Keratinocyte (primary cell): ENCODE measurements at regions not wholly inside any gene's neighbourhood (a gene's known extent, or its start where the extent isn't known, plus 50 kb on each side); places are given as distances from the start of the nearest gene placed in this dataset.

Experiments
- DNase-seq: peaks from one replicate; pipeline ENCODE4 v3.0.0-alpha.2; 2011; ENCODE audit warnings: low read depth, missing footprints, low spot score
- FAIRE-seq: peaks from 2 replicates; lab custom pipeline; 2011; peaks lifted over from hg19 to GRCh38; lab: Jason Lieb, UNC
- H2AFZ ChIP-seq: 2 replicates; pipeline ENCODE4 v1.6.0; 2012; ENCODE audit warnings: low read length, control low read depth, inconsistent platforms; ENCODE audit not compliant: control insufficient read depth
- H3K27ac ChIP-seq: 2 replicates; pipeline ENCODE4 v1.5.1; 2011; ENCODE audit warnings: low read length; ENCODE audit not compliant: control insufficient read depth, insufficient read depth
- H3K27me3 ChIP-seq: 3 replicates; pipeline ENCODE4 v1.6.0; 2011; ENCODE audit warnings: low read length; ENCODE audit not compliant: control insufficient read depth, insufficient read depth; ENCODE audit errors: extremely low read depth
- H3K36me3 ChIP-seq, 2 experiments: 2 replicates in 1 of 2; 3 replicates in 1 of 2; pipeline ENCODE4 v1.5.1; 2011; ENCODE audit warnings: low read length in 2 of 2, mild to moderate bottlenecking in 1 of 2; ENCODE audit not compliant: control insufficient read depth in 2 of 2, insufficient read depth in 2 of 2; ENCODE audit errors: extremely low read depth in 1 of 2
- H3K4me1 ChIP-seq: 3 replicates; pipeline ENCODE4 v1.5.1; 2011; ENCODE audit warnings: low read length; ENCODE audit not compliant: control insufficient read depth, insufficient read depth; ENCODE audit errors: extremely low read depth
- H3K4me2 ChIP-seq: 3 replicates; pipeline ENCODE4 v1.6.0; 2011; ENCODE audit warnings: low read depth, low read length; ENCODE audit not compliant: control insufficient read depth, insufficient read depth; ENCODE audit errors: extremely low read depth
- H3K4me3 ChIP-seq, 3 experiments: fragments of 200-600 bp in 1 of 3; sonication (generic) in 1 of 3; 2 replicates in 2 of 3; 3 replicates in 1 of 3; pipeline ENCODE4 v1.5.1; 2011 to 2016; ENCODE audit warnings: low read length in 3 of 3, mild to moderate bottlenecking in 3 of 3, control low read depth in 2 of 3, inconsistent platforms in 1 of 3, low read depth in 1 of 3, mixed read lengths in 1 of 3, mixed run types in 1 of 3, moderate library complexity in 1 of 3; ENCODE audit not compliant: control insufficient read depth in 2 of 3, insufficient read depth in 2 of 3; ENCODE audit errors: extremely low read depth in 1 of 3
- H3K79me2 ChIP-seq: 2 replicates; pipeline ENCODE4 v1.6.0; 2012; ENCODE audit warnings: low read length; ENCODE audit not compliant: control insufficient read depth, insufficient read depth
- H3K9ac ChIP-seq: 3 replicates; pipeline ENCODE4 v1.6.0; 2011; ENCODE audit warnings: low read length; ENCODE audit not compliant: control insufficient read depth, insufficient read depth; ENCODE audit errors: extremely low read depth
- H3K9me1 ChIP-seq: 3 replicates; pipeline ENCODE4 v1.6.0; 2011; ENCODE audit warnings: low read length; ENCODE audit not compliant: control insufficient read depth, insufficient read depth; ENCODE audit errors: extremely low read depth
- H3K9me3 ChIP-seq: 2 replicates; pipeline ENCODE4 v1.5.1; 2012; ENCODE audit warnings: low read depth, low read length; ENCODE audit not compliant: control insufficient read depth
- H4K20me1 ChIP-seq: 3 replicates; pipeline ENCODE4 v1.6.0; 2011; ENCODE audit warnings: low read length; ENCODE audit not compliant: control insufficient read depth, insufficient read depth; ENCODE audit errors: extremely low read depth
- CTCF ChIP-seq, 3 experiments: IDR thresholded peaks in 1 of 3; conservative IDR thresholded peaks in 1 of 3; optimal IDR thresholded peaks in 1 of 3; 2 replicates in 2 of 3; 3 replicates in 1 of 3; pipeline versions ENCODE3 to v1.5.1; 2011; ENCODE audit warnings: low read length in 3 of 3, mild to moderate bottlenecking in 3 of 3, moderate library complexity in 2 of 3, control low read depth in 1 of 3, inconsistent platforms in 1 of 3; ENCODE audit not compliant: insufficient read depth in 2 of 3; ENCODE audit errors: extremely low read depth in 1 of 3
- EZH2 ChIP-seq: IDR thresholded peaks from one replicate; pipeline ENCODE4 v1.6.1; 2012; ENCODE audit warnings: inconsistent platforms, mild to moderate bottlenecking, low read length, moderate library complexity
- dilution Hi-C: fragments of 300-500 bp; cut with MboI; formaldehyde crosslinking; loops from one replicate; pipeline ENCODE4 v1.7.0; 2020; ENCODE audit warnings: low sequenced_read_pairs; ENCODE audit not compliant: extremely low pct_ligation_motif_present

DNA sequence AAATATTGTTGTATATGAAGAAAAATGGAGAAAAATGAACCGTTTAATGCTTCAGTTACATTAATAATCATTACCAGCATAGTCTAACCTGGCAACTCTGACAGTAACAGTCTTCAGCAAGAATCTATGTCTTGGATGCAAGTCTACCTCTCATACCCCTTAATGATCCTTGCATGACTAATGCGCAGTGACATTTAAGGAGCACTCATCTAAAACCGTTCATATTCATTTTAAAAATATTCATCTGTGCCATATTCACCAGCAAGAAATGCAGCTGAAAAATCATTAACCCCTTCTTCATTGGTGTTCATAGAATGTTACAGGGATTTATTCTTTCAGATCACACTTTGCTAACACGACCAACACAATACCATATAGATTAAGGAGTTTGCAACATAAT lies 227.2 kb upstream of the ASCC3 start:
- H2AFZ ChIP-seq: no peak overlapping the region
- H3K4me2 ChIP-seq: no peak overlapping the region
- H3K9me1 ChIP-seq: no peaks in the 10 kb centered on the region
- no peaks in the 10 kb centered on the region for H4K20me1 ChIP-seq
- no peaks in the 10 kb centered on the region for H3K9me3 ChIP-seq
- TF ChIP-seq CTCF (optimal IDR thresholded peaks at IDR 0.05 in 1 of 3, IDR thresholded peaks at IDR 0.05 in 1 of 3, conservative IDR thresholded peaks at IDR 0.05 in 1 of 3; ENCODE audit: extremely low read depth in 1 of 3, insufficient read depth in 2 of 3, low read length in 3 of 3) (no peak), EZH2 (no peak)
- H3K36me3 ChIP-seq: no peaks in the 10 kb centered on the region
- no peak overlapping the region for H3K9ac ChIP-seq
- H3K27me3 ChIP-seq: no peaks in the 10 kb centered on the region
- dilution Hi-C loops: no loop called here
- no peaks in the 10 kb centered on the region for H3K79me2 ChIP-seq
- no peaks in the 10 kb centered on the region for H3K4me1 ChIP-seq
- FAIRE-seq (no peak), DNase-seq (no peak)
- H3K27ac ChIP-seq: no peak overlapping the region
- no peak overlapping the region for H3K4me3 ChIP-seq

DNA sequence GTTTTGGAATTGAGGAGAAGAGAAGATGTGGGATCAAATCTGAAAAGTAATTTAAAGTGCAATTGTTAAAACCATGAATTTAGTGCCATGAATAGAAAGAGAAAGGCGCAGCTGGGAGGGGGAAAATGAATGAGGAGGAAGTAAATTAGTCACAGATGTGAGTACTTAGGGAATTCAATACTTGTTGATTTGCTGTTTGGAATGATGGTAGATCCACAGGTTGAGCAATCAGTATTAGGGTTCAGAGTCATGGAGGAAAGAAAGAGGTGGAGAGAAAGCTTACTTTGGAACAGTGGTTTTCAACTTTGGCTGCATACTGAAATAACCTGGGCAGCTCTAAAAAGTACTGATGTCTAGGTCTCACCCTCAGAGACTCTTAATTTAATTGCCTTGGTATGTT lies 229.7 kb upstream of the ASCC3 start:
- Histone ChIP-seq H2AFZ (no peak overlapping the region), H3K79me2 (no peaks in the 10 kb centered on the region), H3K4me3 (no peak overlapping the region), H3K9me1 (no peaks in the 10 kb centered on the region), H3K36me3 (no peaks in the 10 kb centered on the region), H3K9me3 (no peaks in the 10 kb centered on the region), H3K4me2 (no peak overlapping the region), H3K9ac (no peak overlapping the region), H4K20me1 (no peaks in the 10 kb centered on the region), H3K27ac (no peak overlapping the region), H3K27me3 (no peaks in the 10 kb centered on the region), H3K4me1 (no peaks in the 10 kb centered on the region)
- dilution Hi-C loops: no loop called here
- no peak for TF ChIP-seq EZH2
- TF ChIP-seq CTCF (optimal IDR thresholded peaks at IDR 0.05 in 1 of 3, IDR thresholded peaks at IDR 0.05 in 1 of 3, conservative IDR thresholded peaks at IDR 0.05 in 1 of 3; ENCODE audit: extremely low read depth in 1 of 3, insufficient read depth in 2 of 3, low read length in 3 of 3): no peak
- DNase-seq (no peak), FAIRE-seq (no peak)
